CD4-positive, alpha-beta T cell treated with Interferon gamma for 1 hour (primary cell): ENCODE measurements at regions not wholly inside any gene's neighbourhood (a gene's known extent, or its start where the extent isn't known, plus 50 kb on each side); places are given as distances from the start of the nearest gene placed in this dataset.
"Not testable (repeated sequence)": the region's sequence is repeated elsewhere in the genome, so short reads cannot be mapped to it uniquely, and the experiment has no call there.

Experiments used
- DNase-seq: peaks from one replicate; pipeline ENCODE4 v3.0.0-alpha.2; 2020

DNA sequence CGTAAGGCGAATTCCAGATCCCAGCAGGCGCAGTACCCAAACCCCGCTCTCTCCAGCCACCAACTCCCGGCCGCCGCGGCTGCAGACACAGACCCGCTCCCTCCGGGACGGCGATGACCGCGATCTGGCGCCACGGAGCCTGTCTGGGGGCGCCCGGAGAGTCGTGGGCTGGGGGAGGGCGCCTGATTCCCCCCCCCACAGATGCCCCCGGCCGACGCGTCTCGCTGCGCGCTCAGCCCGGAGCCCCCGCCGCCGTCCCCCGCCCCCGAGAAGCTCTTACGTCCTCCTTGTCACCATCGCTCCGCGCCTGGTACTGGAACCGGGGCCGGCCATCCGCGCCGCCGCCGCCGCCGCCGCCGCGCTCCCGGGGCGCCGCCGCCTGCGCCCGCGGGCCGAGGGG is 173.6 kb downstream of the ATP6V0E2 start:
- DNase-seq: not testable (repeated sequence)

DNA sequence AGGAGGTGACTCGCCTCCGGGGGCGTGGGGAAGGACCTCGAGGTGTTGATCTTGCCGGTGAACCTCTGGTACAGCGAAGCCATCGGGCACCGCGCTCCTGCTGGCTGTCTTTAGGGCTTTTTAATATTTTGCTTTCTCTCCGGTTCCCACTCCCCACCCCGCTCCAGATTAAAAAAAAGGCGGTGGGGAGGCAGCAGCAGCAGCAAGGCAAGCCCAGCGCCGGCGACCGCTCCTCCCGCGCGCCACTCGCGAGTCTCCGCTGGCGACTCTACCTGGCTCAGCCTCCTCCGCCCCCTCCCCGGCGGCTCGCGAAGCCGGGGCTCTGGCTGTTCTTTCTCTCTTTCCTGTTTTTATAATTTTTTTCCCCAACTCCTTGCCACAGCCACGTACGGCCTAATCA is 174.0 kb downstream of the ATP6V0E2 start:
- DNase-seq: peak; percentile 2

DNA sequence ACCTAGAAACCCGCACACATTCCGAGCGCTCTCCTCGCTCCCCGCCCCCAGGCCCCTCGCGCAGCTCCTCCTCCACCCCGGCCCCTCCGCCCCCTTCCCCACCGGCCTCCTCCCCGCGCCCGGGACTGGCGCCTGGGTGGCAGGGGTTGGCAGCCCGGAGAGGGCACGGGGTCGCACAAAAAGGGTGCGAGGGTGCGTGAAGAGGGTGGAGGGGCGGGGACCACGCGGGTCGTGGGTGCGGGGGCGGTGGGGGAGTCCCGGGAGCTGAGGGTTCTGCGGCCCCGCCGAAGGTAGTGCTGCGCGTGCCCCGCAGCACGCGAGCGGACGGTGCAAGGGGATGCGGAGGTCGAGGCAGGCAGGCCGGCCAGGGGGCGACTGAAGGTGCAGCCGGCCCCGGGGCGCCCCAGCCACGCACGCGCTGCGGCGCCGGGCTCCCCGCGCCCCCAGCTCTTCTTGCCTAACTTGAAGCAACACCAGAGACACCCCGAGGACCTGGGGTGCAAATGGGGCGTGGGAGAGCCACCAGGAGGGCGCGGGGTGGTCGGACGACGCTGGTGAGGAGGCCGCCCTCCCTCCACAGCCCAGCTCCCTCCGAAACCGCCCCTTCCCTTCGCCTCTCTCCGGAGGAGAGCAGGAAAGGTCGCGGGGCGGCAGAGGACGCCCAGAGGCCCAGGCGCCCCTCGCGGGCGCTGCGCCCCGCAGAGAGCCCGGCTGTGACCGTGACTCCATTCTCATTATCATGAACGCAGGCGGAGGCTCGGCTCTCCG is 174.7 kb downstream of the ATP6V0E2 start:
- DNase-seq: not testable (repeated sequence)

DNA sequence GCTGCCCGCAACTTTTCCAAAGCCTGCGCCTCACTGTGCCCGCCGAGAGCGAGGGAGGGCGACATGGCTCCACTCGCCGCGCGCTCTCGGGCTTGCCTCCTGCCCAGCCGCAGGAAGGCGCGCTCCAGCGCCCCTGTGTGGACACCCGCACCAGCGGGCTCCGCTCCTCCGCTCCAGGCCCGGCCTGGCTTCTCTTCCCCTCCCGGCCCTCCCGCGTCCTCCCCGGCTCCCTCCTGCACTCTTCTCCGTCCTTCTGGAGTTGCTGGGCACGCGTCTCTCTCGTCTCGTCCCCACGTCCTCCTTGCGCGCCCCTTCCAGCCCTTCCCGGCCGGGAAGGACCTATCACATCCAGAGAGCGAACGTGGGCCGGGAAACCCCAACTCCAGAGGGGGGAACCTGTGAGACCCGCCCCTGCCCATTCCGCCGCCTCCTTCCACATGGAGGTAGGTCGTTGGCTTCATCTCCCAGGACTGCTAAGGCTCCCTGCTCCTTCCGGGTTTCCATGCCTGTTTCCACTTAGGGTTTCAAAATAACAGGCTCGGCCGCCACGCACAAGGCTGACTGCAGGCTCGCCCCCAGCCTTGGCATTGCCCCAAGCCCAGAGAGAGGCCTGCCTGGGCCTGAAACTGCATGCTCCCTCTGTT is 175.4 kb downstream of the ATP6V0E2 start:
- not testable (repeated sequence) for DNase-seq

DNA sequence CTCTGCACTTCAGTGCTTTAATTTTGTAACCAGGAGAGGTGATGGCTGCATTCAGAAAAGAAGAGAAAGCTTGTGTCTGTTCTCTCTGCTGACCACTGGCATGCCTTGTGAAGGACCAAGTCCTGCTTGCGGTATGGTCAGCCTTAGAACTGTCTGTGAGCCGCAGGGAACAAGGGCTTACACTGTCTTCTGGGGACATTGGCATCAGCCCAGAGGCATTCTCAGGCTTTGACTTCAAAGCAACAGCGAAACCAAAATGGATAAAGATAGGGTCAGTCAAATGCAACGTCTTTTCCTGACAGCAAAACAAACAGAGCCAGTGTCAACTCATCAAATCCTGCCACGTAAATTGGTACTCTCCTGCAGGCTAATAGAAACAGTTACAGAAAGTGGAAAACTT is 179.6 kb downstream of the ATP6V0E2 start:
- DNase-seq: not testable (repeated sequence)

DNA sequence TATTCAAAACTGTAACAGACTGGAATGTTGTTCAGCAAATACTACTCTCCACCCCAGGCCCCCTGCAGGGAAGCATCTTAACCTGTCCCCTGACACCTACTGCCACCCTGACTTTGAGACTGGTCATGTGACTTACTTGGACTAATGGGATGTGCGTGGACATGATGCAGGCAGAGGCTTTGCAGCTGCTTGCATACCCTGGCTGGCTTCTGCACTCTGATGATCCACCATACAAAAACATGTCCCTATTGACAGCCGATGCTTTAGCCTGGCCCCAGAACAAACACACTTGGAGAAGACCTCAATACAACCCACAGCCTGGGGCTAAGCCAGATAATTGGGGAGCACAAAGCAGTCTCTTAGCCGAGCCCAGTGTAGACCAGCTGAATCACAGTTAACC is 180.5 kb downstream of the ATP6V0E2 start:
- not testable (repeated sequence) for DNase-seq

DNA sequence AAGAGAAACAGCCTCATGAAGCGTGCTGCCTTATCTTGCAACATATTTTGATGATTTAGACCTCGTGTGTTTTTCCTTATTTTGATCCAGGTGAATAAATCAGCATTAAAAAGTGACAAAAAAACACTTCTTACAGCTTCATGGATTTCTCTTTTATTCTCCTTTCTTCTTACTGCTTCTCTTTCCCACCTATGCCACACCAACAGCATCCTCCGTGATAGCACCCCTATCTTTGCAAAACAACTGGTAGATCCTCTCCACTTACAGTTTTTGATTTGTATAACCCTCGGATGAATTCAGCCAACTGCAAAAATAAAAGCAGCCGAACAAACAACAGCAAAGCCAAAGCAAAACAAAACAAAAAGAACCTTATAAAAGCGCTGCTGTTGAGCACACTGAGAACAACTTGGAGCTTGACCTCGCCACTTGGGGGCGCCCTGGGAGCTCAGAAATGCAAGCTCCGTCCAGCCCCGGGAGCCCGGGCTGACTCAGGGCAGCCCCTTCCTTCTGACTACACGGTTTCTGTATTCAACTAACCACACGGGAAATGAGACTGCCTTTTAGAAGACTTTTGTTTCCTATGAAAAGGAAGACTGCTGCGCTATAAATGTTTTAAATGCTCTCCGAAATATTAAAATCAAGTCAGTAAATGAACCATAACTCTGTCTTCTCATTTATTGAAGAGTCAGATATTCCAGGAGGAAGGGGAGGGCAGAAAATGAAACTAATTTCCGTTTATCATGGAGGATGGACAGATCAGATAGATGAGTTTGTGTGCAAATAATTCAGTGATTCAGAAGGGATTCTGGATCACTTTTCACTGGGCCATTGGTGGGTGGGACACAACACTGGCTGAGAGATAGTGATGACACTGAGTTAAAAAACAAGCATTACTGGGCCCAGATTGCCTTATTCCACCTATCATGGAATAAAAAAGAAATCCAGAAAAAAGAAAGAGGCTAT is 186.8 kb downstream of the ATP6V0E2 start:
- DNase-seq: peak; percentile 70

DNA sequence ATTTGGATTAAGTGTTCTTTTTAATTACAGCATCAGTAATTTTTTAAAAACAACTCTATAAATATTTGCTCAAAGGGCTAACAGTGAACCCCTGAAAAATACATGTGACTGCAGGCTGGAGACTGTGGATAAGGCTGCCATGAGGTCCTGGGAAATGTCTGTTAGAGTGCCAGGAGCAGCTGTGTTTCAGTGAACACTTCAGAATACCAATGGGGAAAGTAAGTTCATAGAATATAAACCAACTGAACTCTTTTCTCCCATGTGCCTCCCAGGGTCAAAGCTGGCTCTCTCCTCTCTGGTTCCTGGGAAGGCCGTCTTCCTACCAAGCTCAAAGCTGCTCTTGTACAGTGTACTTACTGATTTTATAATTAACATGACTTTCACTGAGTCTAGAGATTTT is 189.4 kb downstream of the ATP6V0E2 start:
- not testable (repeated sequence) for DNase-seq

DNA sequence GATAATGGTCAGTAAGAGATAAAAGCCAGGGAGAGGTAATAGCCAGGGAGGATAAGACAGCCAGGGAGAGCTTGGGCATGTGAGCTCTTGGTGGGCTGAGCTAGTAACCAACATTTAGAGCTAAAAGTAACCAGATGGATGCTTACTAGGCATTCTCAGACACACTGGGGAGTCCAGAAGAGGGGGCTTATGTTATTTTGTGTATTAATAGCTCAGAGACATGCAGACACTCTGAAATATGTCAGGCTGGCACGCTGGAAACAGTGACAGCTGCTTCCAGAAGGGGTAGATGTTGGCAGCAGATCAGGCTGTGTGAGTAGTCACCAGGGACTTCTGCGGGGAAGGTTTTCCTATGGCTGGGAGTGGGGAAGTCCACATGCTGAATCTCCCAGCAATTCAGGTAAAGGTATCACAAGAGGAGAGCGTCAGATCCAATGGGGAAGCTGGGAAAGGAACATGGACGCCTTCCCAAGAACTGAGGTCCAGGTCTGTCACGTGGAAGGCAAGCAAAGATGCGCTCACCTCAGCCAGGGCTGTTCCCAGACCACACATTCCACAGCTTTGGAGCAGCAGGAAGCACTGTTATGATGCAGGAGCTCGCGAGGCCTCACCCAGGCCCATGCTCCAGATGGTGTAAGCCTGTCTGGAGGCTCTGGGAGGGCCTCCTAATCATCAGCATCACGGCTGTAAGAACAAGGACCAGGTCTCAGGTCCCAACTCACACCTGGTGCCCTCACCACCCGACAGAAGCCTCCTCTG is 196.0 kb downstream of the ATP6V0E2 start:
- DNase-seq: not testable (repeated sequence)

DNA sequence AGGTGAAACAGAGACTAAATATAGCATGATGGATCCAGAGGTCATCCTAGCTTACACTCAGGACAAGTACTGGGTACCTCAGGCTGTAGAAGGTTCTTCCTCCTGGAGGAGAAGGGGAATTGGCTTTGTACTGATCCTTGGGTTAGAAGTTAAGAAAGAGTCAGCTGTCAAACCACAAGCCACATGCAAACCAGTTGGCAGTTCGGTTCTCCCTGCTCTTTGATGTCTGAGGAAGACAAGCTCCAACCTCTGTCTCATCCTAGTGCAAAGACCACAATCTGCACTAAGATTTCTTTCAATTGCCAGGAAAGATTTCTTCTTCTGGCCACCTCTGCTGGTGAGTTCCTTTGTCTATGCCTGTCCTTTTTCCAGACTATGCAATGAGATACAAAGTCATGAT is 203.8 kb downstream of the ATP6V0E2 start:
- DNase-seq: not testable (repeated sequence)

DNA sequence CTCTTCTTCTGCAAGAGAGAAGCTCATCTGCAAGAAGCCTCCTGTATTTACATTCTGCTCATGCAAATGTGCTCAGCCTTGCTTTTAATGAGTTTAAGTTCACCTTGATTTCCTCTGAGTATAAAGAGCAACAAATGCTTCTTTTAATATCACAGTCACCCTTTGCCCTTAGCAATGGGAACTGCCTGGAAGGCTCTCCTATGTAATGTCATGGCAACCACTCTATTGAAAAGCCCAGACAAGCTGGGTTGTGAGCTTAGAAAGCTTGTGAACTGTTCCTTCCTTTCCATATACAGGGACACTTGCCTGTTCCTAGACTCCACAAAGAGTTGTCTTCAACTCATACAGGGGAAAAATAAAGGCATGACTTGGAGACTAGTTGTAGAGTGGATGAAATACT is 208.1 kb downstream of the ATP6V0E2 start:
- DNase-seq: not testable (repeated sequence)

DNA sequence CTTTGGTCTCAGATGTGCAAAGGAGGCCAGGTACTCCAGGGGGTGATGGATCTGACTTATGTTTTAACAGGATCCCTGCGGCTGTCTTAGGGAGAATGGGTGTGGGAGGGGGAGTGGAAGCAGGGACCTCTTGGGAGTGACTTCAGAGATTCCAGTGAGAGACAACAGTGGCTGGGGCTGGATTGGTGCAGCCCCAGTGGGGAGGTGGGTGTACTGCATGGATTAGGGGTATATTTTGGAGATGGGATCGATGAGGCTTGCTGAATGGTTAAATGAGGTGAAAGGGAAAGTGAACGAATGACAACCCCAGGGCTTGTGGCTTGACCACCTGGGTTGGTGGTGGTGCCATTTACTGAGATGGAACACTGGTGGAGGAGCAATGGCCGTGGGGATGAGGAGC is 211.0 kb downstream of the ATP6V0E2 start:
- DNase-seq: not testable (repeated sequence)

DNA sequence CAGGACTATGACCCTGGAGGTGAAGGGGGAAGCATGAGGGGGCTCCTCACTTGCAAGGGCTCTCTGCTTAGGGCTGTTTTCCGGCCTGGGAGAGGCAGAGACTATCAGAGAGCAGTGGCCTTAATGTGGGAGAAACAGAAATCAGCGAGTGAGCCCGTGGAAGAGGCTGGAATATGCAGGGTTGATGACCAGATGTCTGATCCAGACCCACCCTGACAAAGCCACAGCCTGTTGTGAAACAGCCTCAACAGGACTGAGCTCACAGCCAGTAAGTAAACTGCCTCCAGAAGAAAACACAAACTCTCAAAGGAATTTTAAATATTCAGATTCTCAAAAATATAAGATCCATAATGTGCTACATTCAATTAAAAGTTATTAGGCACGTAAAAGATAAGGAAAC is 213.7 kb downstream of the ATP6V0E2 start:
- DNase-seq: not testable (repeated sequence)

DNA sequence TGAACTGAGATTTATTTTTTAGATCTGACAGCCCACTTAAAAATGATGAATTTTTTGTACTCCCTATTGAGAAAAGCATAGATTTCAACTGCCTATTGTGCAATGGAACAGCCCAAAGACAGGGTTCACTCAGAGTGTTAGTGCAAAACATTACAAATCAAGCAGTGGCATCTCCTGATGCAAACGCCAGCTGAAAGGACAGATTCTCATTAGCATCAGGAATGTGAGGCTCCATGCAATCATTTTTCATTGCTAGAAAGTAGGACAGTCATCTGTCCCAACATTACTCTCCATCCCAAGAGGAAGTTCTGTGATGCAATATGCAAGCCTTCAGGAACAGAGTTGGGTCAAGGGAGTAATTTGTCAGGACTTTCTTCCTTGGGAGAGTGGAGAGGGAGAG is 215.4 kb downstream of the ATP6V0E2 start:
- not testable (repeated sequence) for DNase-seq

DNA sequence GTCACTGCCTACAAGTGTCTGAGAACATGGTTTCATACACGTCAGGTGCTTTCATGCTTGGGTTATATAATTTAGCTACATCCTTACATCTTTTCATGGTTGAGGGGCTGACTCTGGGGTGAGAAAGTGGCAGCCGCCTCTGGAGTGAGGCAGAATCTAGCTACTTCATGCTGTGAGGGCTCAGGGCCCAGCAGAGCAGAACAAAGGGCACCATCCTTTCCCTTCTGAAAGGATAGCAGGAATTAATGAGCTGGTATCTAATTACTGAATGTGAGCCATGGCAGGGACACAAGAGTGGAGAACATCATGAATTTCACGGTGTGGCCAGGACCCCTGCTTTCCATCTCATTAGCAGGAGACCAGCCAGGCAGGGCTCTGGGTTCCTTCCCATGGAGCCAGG is 217.0 kb downstream of the ATP6V0E2 start:
- DNase-seq: not testable (repeated sequence)

DNA sequence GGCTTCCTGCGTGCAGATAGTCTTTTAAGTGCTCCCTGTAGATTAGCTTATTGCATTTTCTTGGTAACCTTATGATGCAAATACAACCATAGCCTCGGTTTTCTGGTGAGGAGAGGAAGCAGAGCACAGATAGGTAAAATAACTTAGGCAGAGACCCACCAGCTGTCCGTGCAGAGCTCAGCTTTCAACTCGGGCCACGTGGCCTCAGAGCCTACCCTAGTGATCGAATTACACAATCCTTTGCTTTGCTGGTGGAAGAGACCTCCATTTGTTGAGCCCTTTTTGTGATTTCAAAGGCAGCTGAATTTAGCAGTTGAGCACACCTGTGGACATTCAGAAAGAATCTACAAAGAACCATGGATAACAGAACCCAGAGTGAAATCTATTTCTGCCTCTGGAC is 220.1 kb downstream of the ATP6V0E2 start:
- DNase-seq: not testable (repeated sequence)

DNA sequence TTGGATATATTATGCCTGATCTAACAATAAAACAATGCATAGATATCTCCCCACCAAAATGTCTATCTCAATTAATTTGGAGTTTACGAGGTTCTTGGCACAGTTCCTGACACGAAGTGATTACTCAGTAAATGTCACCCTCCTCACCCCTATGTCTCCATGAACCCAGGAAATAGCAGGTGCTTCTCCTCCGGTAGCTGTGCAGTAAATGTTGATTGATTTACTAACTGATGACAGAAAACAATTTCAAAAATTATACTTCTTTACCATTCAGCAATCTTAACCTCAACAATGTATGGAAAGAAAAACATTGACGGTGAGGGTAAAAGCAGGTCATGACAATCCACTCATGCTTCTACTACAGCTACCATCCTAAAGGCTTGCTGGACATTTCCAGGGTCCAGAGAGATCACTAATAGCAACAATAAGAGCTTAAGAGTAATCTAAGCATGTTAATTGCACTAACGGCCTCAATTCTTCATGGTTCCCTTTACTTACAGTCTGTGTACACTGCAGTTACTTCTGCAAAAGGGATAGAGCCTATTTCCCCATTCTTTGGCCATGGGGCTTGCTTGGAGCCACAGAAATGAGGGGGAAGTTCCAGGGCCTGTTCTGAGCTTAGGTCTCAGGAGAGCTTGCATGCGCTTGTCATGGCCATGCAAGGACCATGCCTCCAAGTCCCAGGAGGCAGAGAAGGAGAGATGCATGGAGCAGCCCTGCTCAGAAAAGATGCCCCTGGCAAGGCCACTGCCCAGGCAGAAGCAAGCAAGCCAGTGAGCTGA is 222.6 kb downstream of the ATP6V0E2 start:
- peak; percentile 30 for DNase-seq

DNA sequence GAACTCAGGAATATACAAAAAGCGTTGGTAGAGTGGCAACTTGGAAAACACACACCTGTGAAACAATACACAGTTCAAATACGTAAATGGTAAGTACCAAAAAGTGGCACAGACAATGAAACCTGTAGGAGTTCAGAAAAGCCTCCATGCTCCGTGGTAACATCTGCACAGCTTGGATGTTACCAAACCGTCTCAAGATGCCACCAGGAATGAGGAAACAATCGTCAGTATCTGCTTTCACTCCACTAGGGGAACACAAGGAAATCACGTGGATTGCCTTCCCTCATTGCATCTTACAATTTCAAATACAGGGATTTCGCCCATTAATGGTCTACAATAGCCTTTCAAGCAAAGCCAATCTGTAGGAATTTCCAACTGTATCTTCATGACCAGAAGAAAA is 224.6 kb upstream of the LRRC61 start:
- not testable (repeated sequence) for DNase-seq

DNA sequence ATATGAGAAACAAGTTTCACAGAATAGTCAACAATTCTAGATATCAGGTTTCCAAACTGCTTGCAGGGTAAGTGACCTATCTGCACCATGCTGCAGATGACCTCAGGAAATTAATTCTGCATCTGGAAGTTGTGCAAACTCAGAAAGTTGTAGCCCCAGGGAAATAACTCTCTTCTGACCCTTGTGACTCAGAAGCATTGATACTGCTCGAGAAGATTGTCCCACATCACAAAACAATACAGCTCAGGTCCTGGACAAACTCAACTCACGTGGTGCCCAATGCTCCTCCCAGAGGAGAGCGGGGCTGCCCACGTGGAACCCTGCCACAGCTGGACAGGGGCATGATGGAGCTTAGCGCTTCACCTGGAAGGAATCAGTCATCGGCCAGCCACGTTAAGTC is 221.9 kb upstream of the LRRC61 start:
- DNase-seq: not testable (repeated sequence)

DNA sequence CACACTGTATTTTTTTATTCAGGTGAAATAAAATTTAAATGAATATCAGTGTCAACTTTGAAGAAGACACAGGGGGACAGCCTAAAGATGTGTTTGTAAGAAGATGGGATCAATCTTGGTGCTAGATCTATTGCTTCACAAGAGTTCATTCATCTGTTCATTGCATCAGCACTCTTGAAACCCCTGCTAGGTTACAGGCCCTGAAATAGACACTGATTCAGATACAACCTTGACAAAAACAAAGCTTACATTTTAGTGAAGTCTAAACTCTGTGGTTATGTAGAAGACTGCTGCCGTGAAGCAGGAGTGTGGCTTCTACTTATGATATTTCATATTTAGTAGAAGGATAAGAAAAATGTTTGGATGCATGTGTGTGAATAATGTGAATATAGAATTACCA is 215.9 kb upstream of the LRRC61 start:
- not testable (repeated sequence) for DNase-seq

DNA sequence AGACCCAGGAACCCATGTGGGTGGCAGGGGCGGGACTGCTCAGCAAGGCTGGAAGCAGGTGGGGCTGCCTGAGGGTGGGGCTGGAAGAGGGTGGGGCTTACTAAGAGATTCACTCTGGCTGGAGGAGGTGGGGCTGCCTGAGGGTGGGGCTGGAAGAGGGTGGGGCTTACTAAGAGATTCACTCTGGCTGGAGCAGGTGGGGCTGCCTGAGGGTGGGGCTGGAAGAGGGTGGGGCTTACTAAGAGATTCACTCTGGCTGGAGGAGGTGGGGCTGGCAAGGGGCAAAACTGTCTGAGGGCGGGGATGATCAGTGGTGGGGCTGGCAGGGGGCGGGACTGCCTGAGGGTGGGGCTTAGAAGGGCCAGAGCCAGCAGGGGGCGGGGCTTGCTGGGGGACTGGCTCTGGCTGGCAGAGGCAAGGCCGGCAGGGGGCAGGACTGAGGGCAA is 212.8 kb upstream of the LRRC61 start:
- DNase-seq: peak; percentile 2

DNA sequence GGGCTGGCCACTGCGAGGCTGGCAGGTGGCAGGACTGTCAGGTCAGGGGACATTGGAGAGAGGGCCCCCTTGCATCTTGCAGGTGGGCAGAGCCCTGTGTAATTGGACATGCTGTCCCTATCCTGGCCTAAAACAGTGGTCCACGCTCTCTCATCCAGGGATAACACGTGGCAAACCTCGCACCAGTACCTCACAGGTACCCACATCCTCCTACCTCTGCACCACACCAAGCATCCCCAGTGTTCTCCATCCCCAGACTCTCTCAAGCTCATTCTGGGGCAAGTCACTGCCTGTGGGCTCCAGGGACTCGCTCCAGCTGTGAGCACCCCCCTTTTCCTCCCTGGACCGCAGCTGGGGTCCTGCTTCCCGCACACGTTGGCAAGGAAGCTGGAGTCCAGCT is 212.3 kb upstream of the LRRC61 start:
- not testable (repeated sequence) for DNase-seq
